Prostate gland (tissue), 2 donors: ENCODE measurements at regions not wholly inside any gene's neighbourhood (a gene's known extent, or its start where the extent isn't known, plus 50 kb on each side); places are given as distances from the start of the nearest gene placed in this dataset.
A peak's percentile ranks its signal among the peaks of the same experiment; 100 is the strongest.

Experiments
- CTCF ChIP-seq, 4 experiments: fragments of 200-600 bp in 2 of 4; fragments of 450-650 bp in 2 of 4; sonication (generic) in 2 of 4; IDR thresholded peaks; 1 replicate in 3 of 4; 2 replicates in 1 of 4; pipeline ENCODE4 v1.5.1; 2016 to 2019; ENCODE audit warnings: antibody characterized with exemption in 4 of 4, mild to moderate bottlenecking in 2 of 4, moderate library complexity in 2 of 4
- POLR2A ChIP-seq: fragments of 450-650 bp; IDR thresholded peaks from one replicate; pipeline ENCODE4 v1.6.1; 2016; ENCODE audit warnings: antibody characterized with exemption, mild to moderate bottlenecking

- TF ChIP-seq CTCF (IDR thresholded peaks at IDR 0.05) (peak in 2 of 4 experiments; percentile 39 to 50), POLR2A (no peak)
Measured at GRCh38 chr2:155377266-155377680, 678.8 kb downstream of the KCNJ3 start.
